ENCODE measurements at regions not wholly inside any gene's neighbourhood (a gene's known extent, or its start where the extent isn't known, plus 50 kb on each side); places are given as distances from the start of the nearest gene placed in this dataset.

DNA sequence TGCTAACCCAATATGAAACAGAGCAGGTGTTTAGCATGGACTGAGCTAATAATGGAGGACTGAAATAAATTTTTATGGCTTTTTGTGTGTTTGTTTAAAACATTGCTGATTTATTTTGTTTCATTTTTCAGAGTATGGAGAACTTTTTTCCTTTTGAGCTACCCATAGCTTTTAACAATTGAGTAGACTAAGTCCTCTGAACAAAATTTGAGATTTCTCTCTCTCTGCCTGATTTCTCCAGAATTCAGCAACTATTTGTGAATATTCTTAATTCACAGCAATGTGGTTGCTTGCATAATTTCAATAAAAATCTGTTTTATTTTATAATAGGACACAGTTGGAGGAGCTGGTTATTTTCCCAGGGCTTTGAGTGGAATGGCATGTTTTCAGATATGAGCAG, 103.7 kb downstream of the TPBG start:
- TF ChIP-seq CTCF (conservative IDR thresholded peaks at IDR 0.05 in 1 of 2, IDR thresholded peaks at IDR 0.05 in 1 of 2; ENCODE audit: extremely low read depth in 1 of 2, insufficient read depth in 1 of 2, low read depth in 1 of 2, low read length in 2 of 2) = no peak
- TF ChIP-seq EZH2 (IDR thresholded peaks at IDR 0.05; ENCODE audit: borderline replicate concordance, low read length) = no peak
